UCSD-AML1 (cell line): ENCODE measurements at regions not wholly inside any gene's neighbourhood (a gene's known extent, or its start where the extent isn't known, plus 50 kb on each side); places are given as distances from the start of the nearest gene placed in this dataset.
"Not testable (repeated sequence)": the region's sequence is repeated elsewhere in the genome, so short reads cannot be mapped to it uniquely, and the experiment has no call there.

Experiments
- DNase-seq: peaks from one replicate; lab custom pipeline; 2025; ENCODE audit not compliant: unreplicated experiment; lab: John Stamatoyannopoulos, UW

DNA sequence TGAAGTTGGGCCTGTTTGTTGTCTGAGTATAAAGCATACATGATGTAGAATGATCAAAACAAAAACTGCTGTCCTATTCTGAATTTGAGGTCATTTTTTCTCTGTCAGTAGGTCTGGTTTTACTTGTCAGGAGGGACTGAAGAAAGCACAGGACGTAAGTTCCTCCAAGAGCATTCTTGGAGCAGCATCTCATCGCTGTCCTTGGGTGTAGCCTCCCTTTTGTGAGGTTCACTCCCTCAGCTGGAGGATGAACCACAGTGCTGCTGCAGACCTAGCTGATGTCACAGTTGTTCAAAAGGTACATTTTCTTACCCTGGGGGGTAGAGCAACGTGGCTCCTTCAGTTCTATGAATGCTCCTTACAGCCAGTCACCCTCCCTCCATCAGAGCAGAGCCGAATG is 490.0 kb upstream of the TBL1XR1 start:
- no peak for DNase-seq

DNA sequence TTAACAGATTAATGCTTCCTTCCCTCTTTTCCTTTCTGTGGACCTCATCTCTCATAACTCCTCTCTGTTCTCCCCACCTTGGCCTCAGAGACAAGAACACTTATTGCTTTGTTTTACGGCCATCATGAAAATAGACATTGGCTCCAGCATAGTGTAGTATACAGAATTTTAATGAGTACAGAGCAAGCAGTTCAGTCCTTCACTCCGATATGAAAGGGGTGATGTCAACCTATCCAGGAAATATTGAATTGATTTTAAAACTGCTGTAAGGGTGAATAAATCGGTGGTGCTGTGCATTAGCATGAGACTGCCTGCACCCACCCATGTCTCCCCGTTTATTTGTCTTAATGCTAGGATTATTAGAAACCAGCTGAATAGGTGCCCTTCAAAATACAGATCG is 490.9 kb upstream of the TBL1XR1 start:
- DNase-seq = no peak

DNA sequence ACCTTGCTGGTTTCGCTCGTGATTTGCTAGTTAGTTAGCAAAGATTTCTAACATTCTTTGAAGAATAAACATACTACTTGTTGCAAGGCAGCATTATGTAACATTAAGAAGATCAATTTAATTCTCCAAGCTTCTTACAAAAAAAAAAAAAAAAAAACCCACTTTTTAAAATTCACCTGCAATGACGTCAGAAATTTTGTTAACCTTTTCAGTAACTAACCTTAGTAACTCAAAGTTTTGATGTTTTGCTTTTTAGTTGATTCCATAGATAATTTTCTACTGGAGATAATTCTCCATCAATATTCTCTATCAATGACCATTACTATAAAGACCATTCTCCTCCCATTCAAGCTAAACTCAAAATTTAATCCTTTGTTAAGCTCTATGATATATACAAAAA is 491.8 kb upstream of the TBL1XR1 start:
- DNase-seq = no peak

DNA sequence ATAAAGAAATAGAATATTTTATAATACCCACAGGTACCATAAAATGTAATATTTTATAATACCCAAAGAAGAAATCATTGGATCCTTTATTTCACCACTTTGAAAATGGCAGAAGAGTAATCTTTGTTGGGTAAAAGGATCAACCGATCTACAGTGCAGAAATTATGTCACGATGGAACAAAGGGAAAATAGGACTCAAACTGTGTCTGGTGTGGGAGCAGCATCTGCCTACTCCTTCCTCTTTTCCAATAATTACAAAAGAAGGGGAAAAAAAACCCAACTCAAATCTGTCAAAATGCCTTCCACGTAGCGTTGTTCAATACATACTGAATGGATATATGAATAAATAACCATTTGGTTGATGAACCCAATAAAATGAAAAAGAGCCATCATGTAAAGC is 492.6 kb upstream of the TBL1XR1 start:
- no peak for DNase-seq

DNA sequence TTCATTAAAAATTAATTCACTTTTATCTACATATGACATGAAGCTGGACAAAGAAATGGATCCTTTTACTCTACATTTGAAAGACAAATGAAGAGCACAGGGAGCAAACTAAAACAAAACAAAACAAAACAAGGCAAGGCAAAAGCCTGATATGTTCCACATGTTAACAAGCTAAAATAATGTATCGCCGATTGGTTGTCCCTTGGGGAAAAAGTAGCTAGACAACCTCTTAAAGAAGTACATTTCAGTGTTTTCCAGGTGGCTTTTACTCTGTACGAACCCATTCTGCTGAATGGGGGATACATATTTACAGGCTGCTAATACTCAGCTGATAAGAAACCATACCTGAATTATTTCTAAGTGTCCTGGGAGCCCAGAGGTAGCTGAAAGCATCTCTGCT is 493.0 kb upstream of the TBL1XR1 start:
- DNase-seq = no peak

DNA sequence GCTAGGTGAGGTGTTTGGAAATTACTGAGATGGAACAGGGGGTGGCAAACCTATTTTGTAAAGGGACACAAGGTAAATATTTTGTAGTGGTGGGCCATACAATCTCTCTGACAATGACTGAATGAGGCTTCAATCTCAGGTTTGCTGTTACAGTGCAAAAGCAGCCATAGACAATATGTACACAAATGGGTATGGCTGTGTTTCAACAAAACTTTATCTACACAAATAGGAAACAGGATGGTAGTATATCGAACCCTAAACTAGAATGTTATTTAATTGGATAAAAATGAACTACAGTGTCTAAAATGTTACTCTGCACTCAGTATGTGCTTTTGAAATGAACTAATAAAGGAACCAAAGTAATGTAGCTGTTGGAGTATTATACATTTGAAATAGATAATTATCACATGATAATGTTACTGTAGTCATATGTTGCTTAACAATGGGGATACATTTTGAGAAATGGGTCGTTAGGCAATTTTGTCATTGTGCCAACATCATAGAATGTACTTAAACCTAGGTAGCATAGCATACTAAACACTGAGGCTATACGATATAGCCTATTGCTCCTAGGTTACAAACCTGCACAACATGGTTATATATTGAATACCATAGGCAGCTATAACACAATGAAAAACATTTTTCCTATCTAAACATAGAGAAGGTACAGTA is 495.2 kb upstream of the TBL1XR1 start:
- DNase-seq = no peak

DNA sequence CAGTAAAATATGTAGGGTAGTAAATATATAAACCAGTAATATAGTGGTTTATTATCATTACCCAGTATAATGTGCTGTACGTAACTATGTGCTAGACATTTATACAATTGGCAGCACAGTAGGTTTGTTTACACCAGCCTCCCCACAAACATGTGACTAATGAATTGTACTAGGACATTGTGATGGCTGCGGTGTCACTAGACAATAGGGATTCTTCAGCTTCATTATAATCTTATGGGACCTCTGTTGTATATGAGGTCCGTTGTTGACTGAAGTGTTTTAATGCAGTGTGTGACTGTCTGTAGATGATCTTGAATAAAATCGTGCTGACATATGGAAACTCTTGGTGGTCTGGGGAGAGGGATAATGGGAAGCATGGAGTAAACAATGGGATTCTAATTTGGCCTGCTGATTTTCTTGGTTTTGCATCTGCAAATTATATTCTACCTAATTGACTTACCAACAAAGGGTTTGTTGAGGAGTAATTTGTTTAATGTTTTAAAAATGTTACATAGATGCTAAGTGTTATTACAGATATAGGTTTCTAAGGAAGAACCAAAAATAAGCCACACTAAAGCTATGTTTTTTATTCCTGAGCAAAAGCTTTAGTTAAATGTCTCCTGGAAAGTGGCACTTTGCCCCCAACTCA is 496.5 kb upstream of the TBL1XR1 start:
- no peak for DNase-seq

DNA sequence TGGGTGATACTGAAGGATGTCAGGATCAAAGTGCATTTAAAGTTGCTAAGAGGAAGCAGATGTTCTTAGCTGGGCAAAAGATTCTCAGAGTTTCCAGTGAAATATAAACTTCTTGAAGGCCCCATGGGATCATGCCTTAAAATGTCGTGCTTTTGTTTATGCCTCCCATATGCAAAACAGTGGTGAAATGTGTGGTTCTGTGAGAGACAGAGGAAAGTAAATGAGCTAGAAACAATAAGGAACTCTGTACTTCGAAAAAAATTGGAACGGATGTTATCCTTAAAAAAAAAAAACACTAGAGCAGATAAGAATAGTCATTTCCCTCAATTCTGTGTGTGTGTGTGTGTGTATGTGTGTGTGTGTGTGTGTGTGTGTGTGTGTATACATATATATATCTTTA is 497.0 kb upstream of the TBL1XR1 start:
- DNase-seq = no peak

DNA sequence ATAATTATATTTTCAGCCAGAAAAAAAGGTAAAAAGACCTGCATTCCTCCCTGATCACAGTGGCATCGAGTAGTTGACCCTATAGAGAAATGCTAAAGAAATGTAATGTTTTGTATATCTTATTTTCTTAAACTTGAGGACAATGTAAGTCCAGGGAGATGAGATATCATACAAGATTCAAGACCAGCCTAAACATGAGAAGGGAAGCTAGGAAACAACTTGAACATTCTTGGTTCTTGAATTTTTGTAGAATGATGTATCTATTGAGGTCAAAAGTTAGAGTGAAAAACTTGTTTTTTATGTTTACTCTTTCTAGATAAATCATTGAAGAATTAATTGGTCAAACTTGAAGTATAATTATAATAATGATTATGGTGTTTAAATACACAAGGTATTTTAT is 497.7 kb upstream of the TBL1XR1 start:
- DNase-seq = no peak

DNA sequence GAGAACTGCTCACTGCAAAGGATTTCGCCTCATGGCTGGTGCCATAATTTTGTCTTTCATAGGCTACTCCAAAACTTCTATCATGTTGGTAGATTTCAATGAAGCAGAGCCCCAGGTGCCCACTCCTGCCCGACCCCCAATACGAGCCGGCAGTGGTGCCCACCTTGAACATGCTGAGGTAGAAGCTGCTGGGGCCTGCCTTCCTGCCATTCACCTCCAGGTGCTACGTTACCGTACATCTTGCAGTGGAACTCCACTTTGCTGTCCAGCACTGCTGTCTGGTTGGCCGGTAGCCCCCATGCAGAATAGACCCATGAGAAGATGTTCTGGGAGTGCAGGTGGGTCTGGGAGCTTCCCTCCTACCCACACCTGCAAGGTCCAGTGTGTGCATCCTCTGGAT is 502.8 kb upstream of the TBL1XR1 start:
- DNase-seq = no peak

DNA sequence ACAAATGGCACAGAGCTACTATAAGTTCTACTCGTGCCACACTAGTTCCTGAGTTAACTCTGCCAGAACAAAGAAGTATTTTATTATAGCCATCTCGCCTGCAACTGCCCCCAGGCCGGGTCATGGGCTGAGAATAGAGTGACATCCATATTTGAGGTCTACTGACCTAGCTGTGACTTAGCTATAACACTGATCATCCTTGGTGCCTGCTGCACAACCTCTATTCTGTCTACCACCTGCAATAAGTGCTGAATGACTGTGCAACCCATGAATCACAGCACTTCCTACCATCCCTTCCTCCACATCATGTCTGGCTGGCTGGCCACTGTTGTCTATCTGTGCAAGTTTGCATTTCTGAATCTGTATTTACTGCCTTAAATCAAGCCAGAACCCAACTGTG is 506.5 kb upstream of the TBL1XR1 start:
- DNase-seq = no peak

DNA sequence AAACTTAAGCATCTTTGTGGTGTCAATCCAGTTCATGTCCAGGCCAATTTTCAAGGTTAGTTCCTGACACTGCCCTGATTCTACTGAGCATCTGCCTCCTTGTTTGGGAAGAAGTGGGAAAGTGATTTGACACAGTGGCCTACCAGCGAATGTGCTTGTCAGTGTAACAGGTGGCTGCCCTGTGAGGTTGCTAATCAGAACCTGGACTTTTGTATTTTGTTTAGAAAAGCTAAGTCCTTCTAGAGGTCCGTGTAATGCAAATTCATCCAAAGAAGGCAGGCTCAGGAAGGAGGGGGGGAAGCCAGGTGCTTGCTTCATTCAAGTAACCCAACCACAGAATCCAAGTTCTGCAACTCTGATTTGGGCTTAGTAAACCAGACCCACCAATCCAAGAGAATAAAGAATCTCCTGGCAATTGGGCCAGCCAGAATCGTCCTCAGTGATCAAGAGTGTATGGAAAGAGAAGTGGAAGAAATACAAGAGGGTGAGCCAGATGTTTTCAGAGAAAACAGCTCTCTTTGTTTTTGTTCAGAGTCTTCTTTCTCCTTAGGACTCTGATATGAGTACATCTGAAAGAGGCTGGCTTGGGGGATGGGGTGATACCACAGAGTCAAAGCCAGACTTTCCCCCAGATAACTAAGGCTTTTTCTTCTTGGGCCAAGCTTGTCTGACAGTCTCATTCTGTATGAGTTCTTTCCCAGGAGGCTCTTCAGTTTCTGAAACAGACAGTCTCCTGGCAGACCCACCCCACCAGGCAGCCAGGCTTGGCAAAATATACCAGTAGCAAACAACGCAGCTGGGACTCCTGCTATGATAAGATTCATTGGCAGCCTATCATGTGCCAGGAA is 508.9 kb upstream of the TBL1XR1 start:
- no peak for DNase-seq

DNA sequence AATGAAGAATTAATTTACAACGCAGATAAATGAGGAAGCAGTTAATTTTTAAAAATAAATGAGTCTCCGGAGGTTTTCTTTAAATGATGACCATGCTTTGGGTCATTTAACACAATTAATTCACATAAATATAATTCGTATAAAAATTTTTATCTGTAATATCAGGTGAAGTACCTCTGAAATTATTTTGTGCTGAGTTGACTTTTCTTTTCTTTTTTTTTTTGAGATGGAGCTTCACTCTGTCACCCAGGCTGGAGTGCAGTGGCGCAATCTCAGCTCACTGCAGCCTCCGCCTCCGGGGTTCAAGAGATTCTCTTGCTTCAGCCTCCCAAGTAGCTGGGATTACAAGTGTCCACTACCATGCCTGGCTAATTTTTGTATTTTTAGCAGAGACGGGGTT is 512.2 kb upstream of the TBL1XR1 start:
- DNase-seq = not testable (repeated sequence)

DNA sequence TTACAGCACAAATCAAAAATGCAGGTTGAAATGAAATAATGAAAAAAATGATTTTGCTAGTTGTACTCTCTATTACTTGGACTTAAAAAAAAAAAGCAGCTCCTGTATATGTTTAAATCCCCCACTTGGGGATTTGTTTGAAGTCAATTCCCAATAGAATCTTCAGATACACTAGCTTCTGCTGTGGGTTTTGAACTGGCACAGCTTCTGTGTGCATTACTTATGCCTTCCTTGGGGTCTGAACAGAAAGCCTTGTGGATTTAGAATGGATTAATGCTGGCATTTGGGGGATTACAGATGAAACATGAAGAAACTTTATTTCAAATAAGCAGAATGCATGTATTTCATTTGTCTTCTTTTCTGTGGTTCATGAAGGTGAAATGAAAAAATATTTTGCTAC is 513.2 kb upstream of the TBL1XR1 start:
- DNase-seq = no peak

DNA sequence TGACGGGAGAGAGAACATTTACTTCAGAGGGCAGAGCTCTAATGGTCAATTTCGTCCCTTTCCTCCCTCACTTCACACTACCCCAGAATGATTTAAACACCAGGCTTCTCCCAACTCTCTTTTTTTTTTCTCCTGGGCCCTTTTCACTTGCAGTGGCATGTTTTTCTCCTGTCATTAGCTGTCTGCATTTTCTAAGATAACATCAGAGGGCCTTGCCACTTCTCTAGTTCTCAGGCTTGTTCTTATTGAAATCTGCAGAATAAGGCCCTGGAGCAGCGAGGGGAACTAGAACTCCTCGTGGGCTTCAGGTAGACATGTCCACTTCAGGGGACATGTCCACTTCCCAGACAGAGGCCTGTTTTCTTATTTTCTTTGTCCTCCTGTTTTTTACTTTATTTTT is 514.4 kb upstream of the TBL1XR1 start:
- DNase-seq = no peak

DNA sequence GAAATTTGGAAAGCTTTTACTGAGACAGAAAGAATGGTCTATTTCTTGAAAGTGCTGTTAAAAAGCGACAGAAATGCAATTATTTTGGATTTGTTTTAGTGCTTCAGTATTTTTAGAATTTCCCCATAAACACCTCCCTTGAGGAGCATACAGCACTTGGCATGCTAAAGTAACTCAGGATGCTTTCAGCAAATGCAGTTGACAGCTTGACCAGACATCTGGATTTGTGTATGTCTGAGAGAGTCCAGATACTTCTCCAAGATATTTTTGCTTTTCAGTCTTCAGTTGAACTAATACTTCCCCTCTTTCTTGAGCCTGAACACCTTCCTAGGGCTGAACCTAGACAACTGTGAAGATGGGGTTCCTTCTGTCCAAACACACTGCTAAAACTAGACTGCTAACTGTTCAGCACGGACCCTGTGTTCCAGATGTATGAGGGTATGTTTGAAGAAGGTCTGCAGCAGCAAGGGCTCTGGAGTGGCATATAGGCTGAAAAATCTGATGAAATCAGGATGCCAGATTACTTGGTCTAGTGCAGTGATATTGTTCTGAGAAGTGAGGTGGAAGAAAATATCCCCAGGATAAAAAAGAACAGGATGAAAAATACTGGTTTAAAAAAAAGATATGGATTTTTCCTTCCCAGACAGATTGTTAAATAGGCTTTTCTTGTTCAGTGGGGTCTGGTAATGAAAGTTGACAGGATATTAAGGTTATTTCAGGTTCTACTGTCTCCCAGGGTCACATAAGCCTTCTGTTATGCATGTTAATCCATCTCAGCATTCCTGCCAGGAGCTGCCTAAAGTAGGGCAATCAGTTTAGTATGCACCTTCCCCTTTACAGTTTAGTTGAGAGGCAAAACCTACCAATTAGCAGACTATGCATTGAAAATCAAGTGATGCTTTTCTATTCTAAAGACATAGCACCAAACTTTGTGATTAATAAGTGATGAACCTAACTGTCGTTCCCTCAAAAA is 516.9 kb upstream of the TBL1XR1 start:
- no peak for DNase-seq

DNA sequence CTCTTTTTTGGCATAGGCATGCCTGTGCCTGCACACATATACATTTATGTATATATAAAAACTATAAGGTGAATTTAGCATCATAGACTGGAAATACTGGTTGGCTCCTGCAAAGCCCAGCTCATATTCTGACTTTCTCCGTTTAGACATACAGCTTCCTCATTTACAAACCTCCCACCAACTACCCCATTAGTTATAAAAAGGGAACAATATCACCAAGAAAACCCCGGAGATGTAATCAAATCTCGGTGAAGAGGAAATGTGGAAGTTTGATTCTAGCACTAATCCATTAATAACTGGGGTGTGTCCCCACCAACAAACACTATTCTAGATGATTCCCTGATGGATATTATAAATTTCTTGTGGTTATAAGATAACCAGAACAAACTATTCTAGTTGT is 517.7 kb upstream of the TBL1XR1 start:
- DNase-seq = no peak

DNA sequence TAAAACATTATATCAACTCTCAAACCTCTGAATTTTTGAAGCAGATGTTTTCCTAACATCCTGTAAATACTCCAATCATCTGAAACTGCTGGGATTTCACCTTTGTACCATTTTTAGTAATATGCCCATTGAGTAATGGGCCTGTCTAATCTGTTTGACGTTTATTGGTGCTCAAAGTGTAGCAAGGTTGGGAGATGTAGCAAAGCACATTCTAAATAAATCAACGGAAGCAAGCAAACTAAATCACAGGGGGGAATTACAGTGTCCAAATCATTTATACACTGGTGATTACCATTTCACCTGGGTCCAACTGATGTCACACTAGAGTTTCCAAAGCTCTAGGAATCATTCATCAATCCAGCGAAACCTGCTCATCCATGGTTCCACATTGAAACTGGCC is 518.7 kb upstream of the TBL1XR1 start:
- DNase-seq = no peak

DNA sequence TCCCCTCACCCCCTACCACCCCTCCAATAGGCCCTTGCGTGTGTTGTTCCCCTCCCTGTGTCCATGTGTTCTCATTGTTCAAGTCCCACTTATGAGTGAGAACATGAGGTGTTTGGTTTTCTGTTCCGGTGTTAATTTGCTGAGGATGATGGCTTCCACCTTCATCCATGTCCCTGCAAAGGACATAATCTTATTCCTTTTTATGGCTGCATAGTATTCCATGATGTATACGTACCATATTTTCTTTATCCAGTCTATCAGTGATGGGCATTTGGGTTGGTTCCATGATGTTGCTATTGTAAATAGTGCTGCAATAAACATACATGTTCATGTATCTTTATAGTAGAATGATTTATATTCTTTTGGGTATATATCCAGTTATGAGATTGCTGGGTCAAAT is 523.6 kb upstream of the TBL1XR1 start:
- not testable (repeated sequence) for DNase-seq

DNA sequence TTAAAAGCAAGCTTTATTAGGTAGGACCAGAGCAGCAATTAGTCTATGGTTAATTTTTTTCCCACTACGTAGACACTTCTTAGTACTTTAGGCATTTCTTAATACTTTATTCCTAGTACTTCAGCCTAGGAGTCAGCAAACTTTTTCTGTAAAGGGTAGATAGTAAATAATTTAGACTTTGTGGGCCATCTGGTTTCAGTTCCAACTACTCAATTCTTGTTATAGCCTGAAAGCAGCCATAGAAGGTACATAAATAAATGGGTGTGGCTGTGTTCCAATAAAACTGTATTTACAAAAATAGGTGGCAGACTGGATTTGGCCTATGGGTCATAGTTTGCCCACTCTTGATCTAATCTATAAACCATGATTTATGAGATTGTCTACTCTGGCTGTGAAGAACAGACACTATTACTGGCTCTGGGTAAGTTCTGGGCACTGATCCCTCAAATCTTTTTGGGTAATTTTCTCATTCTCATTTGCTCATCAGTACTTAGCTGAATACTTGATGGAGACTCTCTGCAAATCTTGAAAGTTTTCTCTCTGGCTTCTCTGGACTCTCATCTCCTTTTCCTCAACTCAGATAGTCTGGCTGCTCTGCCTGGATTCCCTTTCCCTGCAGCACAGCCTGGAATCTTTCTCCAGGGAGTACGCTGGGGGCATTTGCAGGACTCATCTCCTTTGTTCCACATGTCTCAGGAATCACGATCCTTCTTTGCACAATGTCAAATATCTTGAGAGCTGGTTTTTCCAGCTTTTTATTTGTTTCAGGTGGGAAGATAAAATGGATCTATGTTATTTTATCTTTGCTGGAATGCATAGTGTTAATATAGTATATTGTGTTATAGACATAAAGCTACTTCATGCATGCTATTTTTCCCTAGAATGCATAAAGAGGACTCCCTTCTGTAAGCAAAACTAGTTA is 524.8 kb upstream of the TBL1XR1 start:
- no peak for DNase-seq
